Mucosa of descending colon (tissue), 3 donors: ENCODE measurements at regions not wholly inside any gene's neighbourhood (a gene's known extent, or its start where the extent isn't known, plus 50 kb on each side); places are given as distances from the start of the nearest gene placed in this dataset.

Experiments
- ATAC-seq: fragments of 200-7000 bp; cut with Tn5 transposase; one replicate; pipeline ENCODE4 v1.9.1; 2020; ENCODE audit warnings: mild to moderate bottlenecking, moderate library complexity
- DNase-seq, 3 donors: peaks; one replicate each; pipeline ENCODE4 v3.0.0-alpha.2; 2020
- H3K36me3 ChIP-seq: fragments of 200-600 bp; one replicate; pipeline ENCODE4 v1.8.0; 2021; ENCODE audit warnings: low read depth, mild to moderate bottlenecking
- H3K4me1 ChIP-seq: fragments of 200-600 bp; one replicate; pipeline ENCODE4 v1.8.0; 2021; ENCODE audit warnings: low read depth, mild to moderate bottlenecking
- H3K4me3 ChIP-seq: fragments of 200-600 bp; one replicate; pipeline ENCODE4 v1.8.0; 2021; ENCODE audit warnings: mild to moderate bottlenecking
- H3K9me3 ChIP-seq: fragments of 200-600 bp; one replicate; pipeline ENCODE4 v1.8.0; 2021; ENCODE audit warnings: mild to moderate bottlenecking
- CTCF ChIP-seq: fragments of 200-600 bp; IDR thresholded peaks from one replicate; pipeline ENCODE4 v1.8.0; 2022; ENCODE audit warnings: antibody characterized with exemption, mild to moderate bottlenecking
- intact Hi-C, 2 donors: fragments of 100-400 bp; cut with DNase I in 1 of 2; cut with micrococcal nuclease in 1 of 2; formaldehyde crosslinking; loops; one replicate each; pipeline versions ENCODE4 v1.11.0 to v1.11.1; 2022; cut with DNase I, micrococcal nuclease
- donor health status: DM: no; HTN: no; CAD: no; lungs with moderate emphysema.
- donor health status: DM: no; HTN: no; CAD: no.
- donor health status: DM: no; HTN: yes; CAD: no.

- no peaks in the 10 kb centered on the region for H3K36me3 ChIP-seq
- no peak overlapping the region for H3K4me3 ChIP-seq
- intact Hi-C loops, result no loop called here
- ATAC-seq, result no peak
- DNase-seq, result no peak
- no peaks in the 10 kb centered on the region for H3K4me1 ChIP-seq
- no peak for TF ChIP-seq CTCF
- H3K9me3 ChIP-seq, result peaks cover 23% of the 10 kb centered on the region
Observed at GRCh38 chr17:22599322-22599721, 907.0 kb downstream of the KCNJ18 start.

GRCh38 chr17:22600644-22601298 is 908.4 kb downstream of the KCNJ18 start:
- intact Hi-C loops, result no loop called here
- no peak for DNase-seq

More at GRCh38 chr17:22600644-22601298, 908.4 kb downstream of the KCNJ18 start:
- H3K9me3 ChIP-seq, result peaks cover 27% of the 10 kb centered on the region
- H3K4me1 ChIP-seq, result no peaks in the 10 kb centered on the region
- no peak overlapping the region for H3K4me3 ChIP-seq
- H3K36me3 ChIP-seq, result no peaks in the 10 kb centered on the region
- TF ChIP-seq CTCF, result no peak
- ATAC-seq, result no peak
